ENCODE measurements at regions not wholly inside any gene's neighbourhood (a gene's known extent, or its start where the extent isn't known, plus 50 kb on each side); places are given as distances from the start of the nearest gene placed in this dataset.

DNA sequence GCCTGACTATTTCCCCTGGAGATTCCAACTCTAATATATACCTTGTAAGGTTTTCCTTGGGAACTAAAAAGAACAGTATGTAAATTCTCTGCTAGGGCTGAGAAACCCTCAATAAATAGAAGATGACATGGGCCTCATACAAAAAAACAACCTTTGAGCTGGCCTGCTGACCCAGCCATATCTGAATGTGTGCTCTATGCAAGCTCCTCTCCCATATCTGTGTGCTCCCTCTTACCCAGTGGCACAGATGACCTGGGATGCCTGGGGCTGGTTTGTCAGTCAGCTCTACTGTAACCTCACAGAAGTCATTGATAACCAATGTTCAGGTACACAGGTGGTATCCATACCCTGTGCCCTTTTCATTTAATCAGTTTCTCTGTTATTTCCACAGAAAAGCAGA lies 329.2 kb downstream of the SEC16B start:
- TF ChIP-seq CTCF (IDR thresholded peaks at IDR 0.05) (no peak), POLR2A (IDR thresholded peaks at IDR 0.05) (no peak)

Measured in tibial nerve (tissue), 3 donors.